Endothelial cell of umbilical vein (primary cell): ENCODE measurements at regions not wholly inside any gene's neighbourhood (a gene's known extent, or its start where the extent isn't known, plus 50 kb on each side); places are given as distances from the start of the nearest gene placed in this dataset.

Experiments used
- BruUV-seq: library from RNA; stranded (reverse); fragments of 400-500 nt; replicated peaks from 2 replicates; lab custom pipeline; 2021; lab: Mats Ljungman, UMichigan
- CTCF ChIA-PET: fragments of 300-600, 350-600 bp; sonication (Branson Sonifier 250); formaldehyde crosslinking; loops from one replicate; lab custom pipeline; 2021; ENCODE audit warnings: antibody characterized with exemption, inconsistent platforms; lab: Charles Lee
- POLR2A ChIA-PET: fragments of 300-600, 350-600 bp; sonication (Branson Sonifier 250); formaldehyde crosslinking; loops from one replicate; lab custom pipeline; 2021; ENCODE audit warnings: antibody characterized with exemption, inconsistent platforms; lab: Charles Lee
- DNase-seq: peaks from one replicate; pipeline ENCODE4 v3.0.0-alpha.2; 2011; ENCODE audit warnings: low read depth, low spot score
- FAIRE-seq: peaks from 2 replicates; lab custom pipeline; 2011; peaks lifted over from hg19 to GRCh38; lab: Jason Lieb, UNC
- H2AFZ ChIP-seq: 2 replicates; pipeline ENCODE4 v1.6.0; 2012; ENCODE audit warnings: low read depth, low read length, control low read depth, inconsistent platforms
- H3K27ac ChIP-seq: 2 replicates; pipeline ENCODE4 v1.5.1; 2011; ENCODE audit warnings: low read depth, mild to moderate bottlenecking, control low read depth, low read length, moderate library complexity; ENCODE audit not compliant: insufficient read depth
- H3K27me3 ChIP-seq, 2 experiments: 2 replicates each; pipeline versions ENCODE4 v1.6.0 to v1.6.1; 2011; ENCODE audit warnings: low read length in 2 of 2, mixed read lengths in 1 of 2; ENCODE audit not compliant: control insufficient read depth in 2 of 2, insufficient read depth in 2 of 2
- H3K36me3 ChIP-seq, 2 experiments: 2 replicates in 1 of 2; 3 replicates in 1 of 2; pipeline ENCODE4 v1.5.1; 2011; ENCODE audit warnings: low read length in 2 of 2, mild to moderate bottlenecking in 1 of 2, moderate library complexity in 1 of 2; ENCODE audit not compliant: control insufficient read depth in 2 of 2, insufficient read depth in 2 of 2; ENCODE audit errors: extremely low read depth in 1 of 2
- H3K4me1 ChIP-seq: 3 replicates; pipeline ENCODE4 v1.5.1; 2011; ENCODE audit warnings: mild to moderate bottlenecking, low read length; ENCODE audit not compliant: control insufficient read depth, insufficient read depth; ENCODE audit errors: extremely low read depth
- H3K4me2 ChIP-seq: 2 replicates; pipeline ENCODE4 v1.6.1; 2011; ENCODE audit warnings: low read length, control low read depth, mixed read lengths; ENCODE audit not compliant: insufficient read depth
- H3K4me3 ChIP-seq, 3 experiments: fragments of 200-600 bp in 1 of 3; sonication (generic), shearing (Covaris generic) in 1 of 3; replicated peaks in 1 of 3; 2 replicates each; pipeline ENCODE4 v1.5.1; 2011 to 2016; ENCODE audit warnings: control low read depth in 3 of 3, low read length in 3 of 3, mild to moderate bottlenecking in 2 of 3, inconsistent platforms in 1 of 3, low read depth in 1 of 3, moderate library complexity in 1 of 3; ENCODE audit not compliant: insufficient read depth in 1 of 3
- H3K79me2 ChIP-seq: 2 replicates; pipeline ENCODE4 v1.6.0; 2012; ENCODE audit warnings: low read length, inconsistent platforms; ENCODE audit not compliant: control insufficient read depth, insufficient read depth
- H3K9ac ChIP-seq: replicated peaks from 2 replicates; pipeline ENCODE3; 2011; ENCODE audit warnings: low read length, control low read depth; ENCODE audit not compliant: insufficient read depth; ENCODE audit errors: extremely low read depth
- H3K9me1 ChIP-seq: replicated peaks from 3 replicates; pipeline ENCODE4 v1.6.0; 2011; ENCODE audit warnings: mild to moderate bottlenecking, low read length; ENCODE audit not compliant: control insufficient read depth, insufficient read depth; ENCODE audit errors: extremely low read depth
- H3K9me3 ChIP-seq: replicated peaks from 2 replicates; pipeline ENCODE4 v1.5.1; 2012; ENCODE audit warnings: low read length, inconsistent platforms; ENCODE audit not compliant: control insufficient read depth, insufficient read depth
- H4K20me1 ChIP-seq: replicated peaks from 2 replicates; pipeline ENCODE3; 2011; ENCODE audit warnings: mild to moderate bottlenecking, low read length; ENCODE audit not compliant: control insufficient read depth, insufficient read depth; ENCODE audit errors: extremely low read depth
- CTCF ChIP-seq, 2 donors: IDR thresholded peaks; 1 replicate in 1 of 2; 2 replicates in 1 of 2; pipeline ENCODE4 v1.5.1; 2011; ENCODE audit warnings: low read length in 2 of 2, mild to moderate bottlenecking in 2 of 2, moderate library complexity in 2 of 2, control low read depth in 1 of 2, inconsistent platforms in 1 of 2, low read depth in 1 of 2; ENCODE audit not compliant: insufficient read depth in 1 of 2; ENCODE audit errors: extremely low read depth in 1 of 2
- EZH2 ChIP-seq: IDR thresholded peaks from 2 replicates; pipeline ENCODE4 v1.6.1; 2012; ENCODE audit warnings: borderline replicate concordance, low read depth, mild to moderate bottlenecking, moderate library complexity, low read length, inconsistent platforms; ENCODE audit not compliant: severe bottlenecking
- FOS ChIP-seq: IDR thresholded peaks from 2 replicates; pipeline ENCODE4 v1.6.1; 2011; ENCODE audit warnings: mild to moderate bottlenecking, low read length, moderate library complexity, borderline replicate concordance; ENCODE audit not compliant: insufficient read depth
- GATA2 ChIP-seq: IDR thresholded peaks from 2 replicates; pipeline ENCODE4 v1.7.0; 2011; ENCODE audit warnings: low read depth, mild to moderate bottlenecking, moderate library complexity, mixed read lengths, low read length; ENCODE audit not compliant: insufficient read length, insufficient read depth
- JUN ChIP-seq: IDR thresholded peaks from 2 replicates; pipeline ENCODE4 v1.6.1; 2011; ENCODE audit warnings: borderline replicate concordance, low read depth; ENCODE audit not compliant: insufficient read length, insufficient read depth
- MAX ChIP-seq: IDR thresholded peaks from 2 replicates; pipeline ENCODE4 v1.6.1; 2011; ENCODE audit not compliant: insufficient read depth, insufficient read length
- MYC ChIP-seq: IDR thresholded peaks from one replicate; pipeline ENCODE4 v1.6.1; 2011; ENCODE audit warnings: mild to moderate bottlenecking, low read depth, low read length
- POLR2A ChIP-seq: IDR thresholded peaks from 2 replicates; pipeline ENCODE4 v1.6.1; 2012; ENCODE audit warnings: low read depth, mild to moderate bottlenecking, control low read depth, low read length
- POLR2AphosphoS5 ChIP-seq: IDR thresholded peaks from 2 replicates; pipeline ENCODE4 v1.6.1; 2012; ENCODE audit warnings: low read depth, mild to moderate bottlenecking, control low read depth, low read length, moderate library complexity; ENCODE audit not compliant: insufficient read depth
- dilution Hi-C: fragments of 300-500 bp; cut with MboI; formaldehyde crosslinking; loops from one replicate; pipeline ENCODE4 v1.15.0; 2019; ENCODE audit warnings: low sequenced_read_pairs; ENCODE audit not compliant: extremely low pct_ligation_motif_present
- intact Hi-C: fragments of 100-400 bp; cut with micrococcal nuclease; formaldehyde crosslinking; loops from one replicate; pipeline ENCODE4 v1.10.0; 2022

DNA sequence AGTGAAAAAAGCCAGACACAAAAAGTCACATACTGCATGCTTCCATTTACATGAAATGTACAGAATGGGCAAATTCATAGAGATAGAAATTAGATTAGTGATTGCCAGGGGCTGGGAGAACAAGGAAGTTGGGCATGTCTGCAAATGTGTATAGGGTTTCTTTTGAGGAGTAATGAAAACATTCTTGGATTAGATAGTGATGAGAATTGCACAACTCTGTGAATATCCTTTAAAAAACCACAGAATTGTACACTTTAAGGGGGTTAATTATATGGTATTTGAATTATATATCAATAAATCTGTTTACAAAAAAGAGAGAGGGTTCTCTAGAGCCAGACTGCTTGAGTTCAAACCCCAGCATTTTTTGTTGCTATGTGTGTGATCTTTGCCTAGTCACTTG is 188.1 kb downstream of the CDC5L start:
- DNase-seq, result no peak
- H2AFZ ChIP-seq, result no peak overlapping the region
- H3K9me3 ChIP-seq, result no peaks in the 10 kb centered on the region
- no peaks in the 10 kb centered on the region for H3K36me3 ChIP-seq
- no peak overlapping the region for H3K4me2 ChIP-seq
- H3K27me3 ChIP-seq, result no peaks in the 10 kb centered on the region
- no peaks in the 10 kb centered on the region for H3K4me1 ChIP-seq
- no peaks in the 10 kb centered on the region for H3K79me2 ChIP-seq
- H3K9ac ChIP-seq, result no peak overlapping the region
- no TSS peak for BruUV-seq
- no peak for FAIRE-seq
- no peak for TF ChIP-seq GATA2
- TF ChIP-seq FOS, result no peak
- TF ChIP-seq JUN, result no peak
- no peak for TF ChIP-seq POLR2A
- no peak for TF ChIP-seq POLR2AphosphoS5
- no peak for TF ChIP-seq MYC
- TF ChIP-seq EZH2, result no peak
- no peak for TF ChIP-seq MAX
- no peak for TF ChIP-seq CTCF (IDR thresholded peaks at IDR 0.05; ENCODE audit: extremely low read depth in 1 of 2, insufficient read depth in 1 of 2, low read depth in 1 of 2, low read length in 2 of 2)
- H4K20me1 ChIP-seq, result no peaks in the 10 kb centered on the region
- no peak overlapping the region for H3K27ac ChIP-seq
- no peak overlapping the region for H3K4me3 ChIP-seq
- intact Hi-C loops, result no loop called here
- ChIA-PET CTCF (interaction anchor here (1.8 kb wide), 1 partner anchor 100 kb away, joined by 5 read pairs; no protein-coding TSS in a partner anchor), POLR2A (no interaction called here)
- dilution Hi-C loops, result no loop called here
- H3K9me1 ChIP-seq, result no peaks in the 10 kb centered on the region
